Stimulated activated CD8-positive, alpha-beta memory T cell treated with anti-CD3 and anti-CD28 coated beads, Interleukin-12 subunit alpha, Interleukin-12 subunit beta, amount 100 ng/mL, for 24 hours (primary cell): ENCODE measurements at regions not wholly inside any gene's neighbourhood (a gene's known extent, or its start where the extent isn't known, plus 50 kb on each side); places are given as distances from the start of the nearest gene placed in this dataset.

Experiments used
- DNase-seq: peaks from one replicate; pipeline ENCODE4 v3.0.0-alpha.2; 2020; ENCODE audit errors: extremely low read depth

DNA sequence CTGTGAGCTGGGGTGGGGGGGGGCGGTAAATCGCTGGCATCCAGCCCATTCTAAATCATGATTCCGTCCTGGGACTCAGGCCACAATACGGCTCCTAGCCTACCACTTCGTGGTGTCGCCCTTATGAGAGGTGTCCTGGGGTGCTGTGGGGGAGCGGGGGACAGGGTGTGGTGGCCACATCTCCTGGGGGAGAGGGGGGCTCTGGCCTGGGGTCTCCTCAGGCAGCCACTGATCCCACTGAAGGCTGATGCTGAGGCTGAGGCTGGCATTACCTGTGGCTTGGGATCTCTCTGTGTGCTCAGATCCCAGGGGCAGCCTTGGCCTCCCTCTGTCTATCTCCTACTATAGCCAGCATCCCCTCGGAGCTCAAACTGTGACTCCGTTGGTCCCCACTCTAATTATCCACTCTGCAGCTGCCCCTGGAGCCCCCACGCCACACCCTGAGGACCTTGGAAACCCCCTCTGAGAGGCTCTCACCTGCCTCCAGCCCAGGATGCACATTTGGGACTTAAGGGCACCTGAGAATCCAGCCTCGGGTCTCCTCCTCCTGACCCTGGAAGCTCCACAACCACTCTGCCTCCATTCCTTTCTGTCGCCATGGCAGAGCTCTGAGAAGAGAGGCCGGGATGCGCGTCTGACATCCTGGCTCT, 249.3 kb upstream of the TCERG1L start:
- no peak for DNase-seq

DNA sequence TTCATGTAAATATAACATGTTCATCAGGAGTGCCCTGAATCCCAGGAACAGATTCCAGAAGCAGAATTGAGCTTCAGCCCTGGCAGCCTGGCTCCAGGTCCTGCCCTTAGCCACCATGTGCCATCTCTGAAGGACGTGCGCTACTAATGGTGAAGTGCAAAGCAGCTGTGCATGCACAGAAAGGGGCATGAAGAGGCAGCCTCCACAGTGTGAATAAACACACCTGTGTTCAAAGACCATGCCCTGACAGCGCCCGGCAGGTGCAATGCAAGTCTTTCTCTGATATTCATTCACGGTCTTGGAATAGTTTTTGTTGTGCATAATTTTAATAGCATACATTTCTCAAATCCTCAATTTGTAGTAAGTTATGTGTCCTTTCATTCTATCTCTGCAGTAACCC, 250.4 kb upstream of the TCERG1L start:
- DNase-seq, result no peak

DNA sequence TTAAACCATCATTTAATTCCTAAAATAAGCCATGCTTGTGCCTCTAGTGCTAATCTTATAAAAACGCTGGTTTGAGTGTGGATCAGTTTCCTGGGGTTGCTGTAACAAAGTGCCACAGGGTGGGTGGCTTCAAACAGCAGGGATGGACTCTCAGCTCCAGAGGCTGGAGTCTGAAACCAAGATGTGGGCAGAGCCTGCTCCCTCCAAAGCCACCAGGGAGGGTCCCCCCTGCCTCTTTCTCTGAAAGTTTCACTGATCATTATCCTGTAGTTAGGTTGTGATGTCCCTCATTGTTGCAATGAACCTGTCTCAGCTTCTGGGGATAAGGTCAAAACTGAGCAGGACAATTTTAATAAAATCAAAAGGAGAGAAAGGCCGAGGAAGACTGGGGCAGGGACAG, 251.9 kb upstream of the TCERG1L start:
- DNase-seq, result no peak

DNA sequence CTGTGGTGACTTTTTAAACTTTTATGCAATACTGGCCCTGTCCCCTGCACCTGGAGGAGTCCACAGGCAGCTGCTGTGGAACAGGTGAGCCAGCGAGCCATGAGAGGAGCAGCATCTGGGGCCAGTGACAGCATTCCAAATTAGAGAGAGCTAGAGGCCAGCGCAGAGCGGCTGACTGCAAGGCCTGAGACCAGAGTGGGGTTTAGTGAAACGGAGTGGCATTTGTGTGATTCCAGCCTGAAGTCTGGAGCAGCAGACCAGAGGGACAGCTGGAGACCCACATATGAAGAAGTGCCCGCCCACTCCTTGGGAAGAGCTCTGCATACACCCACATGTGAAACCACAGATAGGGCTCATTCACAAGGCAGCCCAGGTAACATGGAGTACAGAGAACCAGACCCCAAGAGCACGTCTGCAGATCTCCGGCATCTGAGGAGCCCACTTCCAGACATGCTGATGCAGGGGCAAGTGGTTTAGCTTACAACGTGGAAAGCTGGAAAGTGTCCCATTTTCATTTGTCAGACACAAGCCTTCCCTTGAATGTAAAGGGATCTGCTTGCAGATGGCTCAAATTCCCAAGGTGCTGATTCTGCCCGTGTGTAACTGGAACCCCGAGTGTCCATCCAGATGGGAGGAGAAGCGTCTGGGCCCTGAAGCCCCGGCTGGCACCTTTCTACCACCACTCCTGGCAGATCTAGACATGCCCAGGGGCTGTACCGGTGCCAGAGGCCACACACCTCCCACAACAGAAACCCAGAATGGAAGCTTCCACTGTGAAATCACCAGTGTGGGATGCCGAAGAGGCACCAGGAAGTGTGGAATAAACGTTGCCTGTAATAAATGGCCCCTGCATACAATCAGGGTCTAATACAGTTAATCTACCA, 256.0 kb upstream of the TCERG1L start:
- DNase-seq, result no peak

DNA sequence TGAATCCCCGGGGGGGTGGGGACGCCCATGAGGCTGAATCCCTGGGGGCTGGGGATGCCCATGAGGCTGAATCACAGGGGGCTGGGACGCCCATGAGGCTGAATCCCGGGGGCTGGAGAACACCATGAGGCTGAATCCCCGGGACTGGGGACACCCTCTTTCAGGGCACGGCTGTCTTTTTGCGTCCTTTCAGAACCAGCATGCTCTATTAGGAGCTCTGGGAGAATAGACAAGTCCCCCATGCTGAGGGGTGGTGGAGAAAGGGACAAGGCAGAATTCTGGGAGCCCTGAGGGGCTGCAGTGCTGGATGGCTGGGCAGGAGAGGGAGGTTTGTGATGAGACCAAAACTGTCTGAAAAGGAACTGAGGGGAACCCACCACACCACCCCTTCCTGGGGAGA, 257.3 kb upstream of the TCERG1L start:
- DNase-seq, result no peak

DNA sequence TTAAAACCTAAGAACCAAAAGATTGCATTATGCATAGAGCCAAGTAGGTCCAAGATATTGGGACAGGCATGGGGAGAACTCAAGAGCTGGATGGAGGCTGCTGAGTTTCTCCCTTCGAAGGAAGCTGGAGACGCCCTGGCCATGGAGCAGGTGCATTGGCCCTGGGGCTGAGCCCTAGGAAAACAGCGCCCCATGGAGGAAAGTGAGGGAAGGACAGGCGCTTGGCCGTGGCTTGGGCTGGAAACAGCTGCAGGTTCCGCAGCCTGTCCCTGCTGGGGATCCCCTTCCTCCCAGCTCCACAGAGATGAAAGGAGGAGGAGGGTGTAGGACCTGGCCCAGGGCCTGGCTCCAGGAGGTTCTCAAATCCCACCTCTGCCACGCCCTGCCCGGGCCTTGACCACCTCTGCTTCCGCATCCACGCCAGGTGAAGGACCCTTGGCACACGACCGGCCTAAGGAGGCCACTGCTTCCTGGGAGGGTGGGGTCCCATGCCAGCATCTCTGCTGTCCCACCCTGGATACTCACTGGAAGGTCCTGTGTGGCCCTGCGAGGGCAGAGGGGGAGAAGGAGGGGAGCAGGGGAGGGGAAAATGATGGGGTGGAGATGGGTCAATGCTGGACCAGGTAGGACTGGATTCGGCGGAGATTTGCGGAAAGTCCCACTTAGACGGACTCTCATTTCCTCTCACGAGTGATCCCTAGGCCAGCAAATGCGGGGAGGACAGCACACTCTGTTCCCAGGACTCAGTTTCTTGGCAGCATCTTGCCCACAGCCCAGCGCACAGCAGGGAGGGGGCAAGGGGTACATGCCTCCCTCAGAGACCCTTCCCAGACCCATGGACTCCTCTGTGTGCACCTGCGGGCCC, 258.6 kb upstream of the TCERG1L start:
- DNase-seq, result no peak

DNA sequence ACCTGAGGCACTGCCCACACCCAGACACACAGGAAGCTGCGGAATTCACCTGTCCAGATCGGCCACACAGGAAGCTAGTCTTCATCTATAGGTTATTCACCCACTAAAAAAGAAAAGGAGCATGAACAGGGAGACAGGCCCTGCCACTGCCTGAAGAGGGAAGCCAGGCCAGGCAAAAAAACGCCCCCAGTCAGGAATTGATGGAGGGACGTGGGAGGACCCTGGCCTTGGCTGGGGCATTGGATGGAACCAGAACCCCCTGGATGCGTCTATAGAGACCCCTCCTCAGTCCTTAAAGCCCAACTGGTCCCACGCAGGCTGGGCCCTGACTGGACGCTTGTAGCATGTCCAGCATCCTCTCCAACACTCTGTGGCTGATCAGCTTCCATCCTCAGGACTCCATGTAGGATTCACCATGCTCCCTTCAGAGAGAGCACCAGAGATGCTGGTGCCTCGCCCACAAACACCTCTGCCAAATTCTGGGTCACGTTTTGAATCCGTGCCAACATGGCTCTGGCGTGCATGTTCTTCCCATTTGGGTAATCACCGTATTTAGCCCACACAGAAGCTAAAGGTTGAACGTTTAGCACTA, 259.3 kb upstream of the TCERG1L start:
- no peak for DNase-seq

DNA sequence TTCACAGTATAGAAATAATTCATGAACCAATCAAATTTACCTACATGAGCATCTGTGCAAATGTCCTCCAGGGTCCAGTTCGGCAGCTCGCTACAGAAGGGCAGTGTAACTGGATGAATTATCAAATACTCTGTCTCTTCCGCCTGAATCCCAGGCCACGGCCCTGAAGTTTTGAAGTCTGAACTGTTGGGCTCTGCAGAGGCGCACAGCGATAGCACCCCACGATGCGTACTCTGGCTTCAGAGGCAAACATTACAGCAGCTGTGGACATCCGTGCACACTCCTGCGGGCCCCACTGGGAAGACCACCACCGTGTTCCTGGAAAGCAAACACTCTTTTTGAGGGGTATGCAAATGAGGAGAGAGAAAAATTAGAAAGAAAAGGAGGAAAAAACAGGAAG, 259.8 kb upstream of the TCERG1L start:
- no peak for DNase-seq

DNA sequence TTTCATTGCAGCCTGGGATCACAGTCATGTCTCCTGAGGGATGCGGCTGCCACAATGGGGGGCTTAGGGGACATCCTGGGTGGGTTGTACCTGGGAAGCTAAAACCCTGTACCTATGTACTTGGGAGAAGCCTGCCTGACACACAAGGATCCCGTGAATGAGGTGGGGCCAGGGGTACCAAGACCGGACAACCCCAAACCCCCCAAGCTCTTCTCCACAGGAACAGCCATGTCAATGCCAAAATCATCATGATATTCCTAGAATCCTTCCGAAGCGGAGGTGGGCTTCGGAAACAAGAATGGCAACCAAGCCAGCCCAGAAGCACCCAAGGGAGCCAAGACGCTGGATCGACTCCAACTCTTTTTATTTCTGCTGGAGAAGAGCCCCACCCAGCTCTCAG, 260.3 kb upstream of the TCERG1L start:
- DNase-seq, result no peak

DNA sequence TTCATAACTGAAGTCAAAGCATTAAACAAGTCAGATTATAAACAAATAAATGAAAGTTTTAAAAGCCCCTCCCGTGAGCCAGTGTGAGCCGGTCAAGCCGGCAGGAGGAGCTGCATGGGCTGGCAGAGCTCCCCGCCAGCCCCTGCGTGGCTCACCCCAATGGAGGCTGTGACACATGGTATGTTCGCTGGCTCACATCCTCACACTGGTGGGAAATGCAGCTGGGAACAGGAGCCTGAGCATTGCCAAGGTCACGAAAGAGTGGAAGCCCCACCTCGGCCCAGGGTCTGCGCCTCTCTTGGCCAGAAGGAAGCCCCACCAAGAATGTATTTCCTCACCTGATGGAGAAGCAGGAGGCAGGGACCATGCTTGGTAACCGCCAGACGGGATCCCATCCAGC, 261.7 kb upstream of the TCERG1L start:
- DNase-seq, result no peak

DNA sequence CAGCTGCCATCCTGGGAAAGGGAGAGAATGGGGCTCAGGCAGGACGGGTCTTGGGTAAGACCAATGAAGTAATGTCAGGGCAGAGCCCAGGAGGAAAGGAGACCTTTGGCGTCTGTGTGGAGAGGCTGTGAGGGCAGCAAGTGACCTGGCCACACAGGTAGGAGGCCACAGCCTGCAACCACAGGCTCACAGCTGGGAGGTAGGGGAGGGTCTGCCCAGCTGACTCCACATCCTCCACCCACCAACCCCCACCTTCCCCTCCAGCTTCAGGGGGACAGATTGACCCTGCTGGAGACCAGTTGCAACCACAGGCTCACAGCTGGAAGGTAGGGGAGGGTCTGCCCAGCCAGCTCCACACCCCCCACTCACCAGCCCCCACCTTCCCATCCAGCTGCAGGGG, 262.2 kb upstream of the TCERG1L start:
- DNase-seq, result no peak

DNA sequence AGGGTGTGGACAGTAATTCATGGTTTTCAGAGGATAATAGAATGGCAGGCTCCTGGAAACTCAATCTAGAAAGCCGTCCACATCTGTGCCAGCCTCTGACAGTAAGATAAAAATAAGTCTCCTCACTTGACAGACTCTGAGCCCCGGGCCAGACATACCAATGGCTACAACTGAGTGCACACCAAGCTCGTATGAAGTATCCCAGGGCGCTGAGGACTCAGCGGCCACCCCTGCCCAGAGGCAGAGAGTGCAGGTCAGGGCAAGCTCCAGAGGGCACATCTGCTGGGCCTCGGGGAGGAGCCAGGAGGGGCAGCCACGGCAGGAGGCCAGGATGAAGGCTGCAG, 262.8 kb upstream of the TCERG1L start:
- DNase-seq, result no peak

DNA sequence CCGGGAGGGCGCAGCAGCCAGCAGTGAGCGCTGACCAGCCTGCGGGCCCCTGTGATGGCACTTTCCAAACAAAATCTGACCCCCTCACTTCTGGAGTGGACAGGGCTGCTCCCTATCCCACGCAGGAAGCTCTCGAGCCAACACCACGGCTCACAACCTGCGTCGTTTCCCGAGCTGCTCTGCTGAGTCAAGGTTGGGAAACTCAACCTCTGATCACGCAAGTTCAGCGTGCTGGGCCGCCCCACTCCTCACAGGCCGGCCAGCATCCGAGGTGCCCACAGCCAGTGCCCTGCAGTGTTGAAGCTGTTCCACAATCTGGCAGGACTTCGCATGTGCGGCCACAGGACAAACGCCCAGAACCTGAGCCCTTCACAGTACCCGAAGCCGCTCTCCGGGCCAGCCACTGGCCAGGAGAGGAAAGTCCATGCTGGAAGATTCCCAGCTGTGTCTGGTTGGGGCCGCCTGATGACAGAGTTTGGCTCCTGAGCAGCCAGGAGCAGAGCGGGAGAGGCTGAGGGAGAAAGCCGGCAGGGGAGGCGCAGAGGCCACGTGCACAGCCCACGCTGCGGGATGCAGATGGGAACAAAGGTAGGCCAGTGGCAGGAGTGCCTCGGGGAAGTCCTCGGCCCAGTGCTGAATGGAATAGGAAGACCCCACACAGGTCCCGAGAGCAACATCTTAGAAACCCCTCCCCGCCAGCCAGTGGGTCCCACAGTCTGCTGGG, 263.3 kb upstream of the TCERG1L start:
- DNase-seq, result no peak

DNA sequence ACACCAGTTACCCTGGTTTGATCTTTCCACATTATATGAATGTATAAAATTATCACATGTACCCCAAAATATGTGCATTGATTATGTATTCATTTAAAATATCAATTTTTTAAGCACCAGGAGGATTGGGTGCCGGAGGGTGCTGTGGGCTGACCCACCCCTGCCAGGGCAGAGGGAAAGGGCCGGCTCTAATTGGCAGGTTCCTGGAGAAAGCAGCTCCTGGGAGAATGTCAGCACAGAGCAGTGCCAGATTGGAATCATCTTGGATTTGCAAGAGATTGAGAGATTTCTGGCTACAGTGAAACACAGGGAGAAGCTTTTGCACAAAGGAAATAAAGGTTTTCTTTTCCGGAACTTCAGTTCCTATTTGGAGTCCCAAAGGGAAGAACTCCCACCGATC, 264.4 kb upstream of the TCERG1L start:
- DNase-seq, result no peak

DNA sequence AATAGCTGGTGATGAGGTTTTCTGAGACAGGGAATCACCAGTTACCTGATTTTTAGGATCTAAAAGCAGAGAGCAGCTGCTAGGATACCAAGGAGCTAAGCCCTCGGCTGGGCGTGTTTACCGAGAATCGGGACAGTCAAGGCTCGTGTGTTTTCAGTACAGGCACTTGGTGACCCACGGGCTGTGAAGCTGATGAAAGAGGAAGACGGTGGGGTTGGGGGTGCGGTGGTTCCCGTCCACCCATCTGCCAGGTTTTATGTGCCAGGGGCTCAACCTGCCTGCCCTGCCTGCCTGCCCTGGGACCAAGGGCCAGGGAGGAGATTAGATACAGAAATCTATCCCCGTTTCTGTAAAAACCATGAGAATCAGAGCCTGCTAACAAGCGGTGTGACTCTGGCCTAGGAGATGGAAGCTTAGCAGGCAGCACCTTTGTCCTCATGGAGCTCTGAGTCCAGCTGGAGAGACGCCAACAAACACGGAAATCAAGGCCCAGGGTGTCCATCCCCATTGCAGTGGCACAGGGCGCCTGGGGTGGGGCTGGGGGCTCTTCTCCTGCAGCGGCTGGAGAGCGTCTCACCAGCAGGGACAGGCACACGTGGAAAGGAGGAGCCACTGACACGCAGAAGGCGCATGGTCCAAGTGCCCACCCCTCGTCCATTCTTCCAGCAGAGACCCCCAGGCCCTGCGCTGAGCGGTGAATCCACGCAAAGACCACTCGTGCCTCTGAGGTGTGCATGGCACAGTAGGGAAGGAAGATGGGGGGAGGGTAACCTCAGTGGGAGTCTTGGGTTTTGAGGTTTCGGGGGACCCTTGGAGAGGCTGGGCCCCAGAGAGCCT, 265.0 kb upstream of the TCERG1L start:
- no peak for DNase-seq

DNA sequence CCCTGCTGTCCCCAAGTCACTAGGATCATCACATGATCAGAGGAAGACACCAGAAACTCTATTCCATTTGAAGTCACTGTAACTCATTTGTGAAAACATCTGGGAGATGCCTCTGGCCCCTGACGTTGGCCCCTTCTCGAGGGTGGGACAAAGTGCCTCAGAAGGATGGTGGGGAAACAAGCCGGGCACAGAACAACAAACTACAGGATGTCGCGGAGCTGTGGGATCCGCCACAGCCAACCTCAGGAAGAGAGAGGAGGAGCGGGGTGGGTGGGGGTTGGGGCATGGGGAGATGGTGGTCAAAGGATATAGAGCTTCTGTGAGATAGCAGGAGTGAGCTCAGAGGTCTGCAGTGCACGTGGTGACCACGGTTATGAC, 265.6 kb upstream of the TCERG1L start:
- DNase-seq, result no peak

DNA sequence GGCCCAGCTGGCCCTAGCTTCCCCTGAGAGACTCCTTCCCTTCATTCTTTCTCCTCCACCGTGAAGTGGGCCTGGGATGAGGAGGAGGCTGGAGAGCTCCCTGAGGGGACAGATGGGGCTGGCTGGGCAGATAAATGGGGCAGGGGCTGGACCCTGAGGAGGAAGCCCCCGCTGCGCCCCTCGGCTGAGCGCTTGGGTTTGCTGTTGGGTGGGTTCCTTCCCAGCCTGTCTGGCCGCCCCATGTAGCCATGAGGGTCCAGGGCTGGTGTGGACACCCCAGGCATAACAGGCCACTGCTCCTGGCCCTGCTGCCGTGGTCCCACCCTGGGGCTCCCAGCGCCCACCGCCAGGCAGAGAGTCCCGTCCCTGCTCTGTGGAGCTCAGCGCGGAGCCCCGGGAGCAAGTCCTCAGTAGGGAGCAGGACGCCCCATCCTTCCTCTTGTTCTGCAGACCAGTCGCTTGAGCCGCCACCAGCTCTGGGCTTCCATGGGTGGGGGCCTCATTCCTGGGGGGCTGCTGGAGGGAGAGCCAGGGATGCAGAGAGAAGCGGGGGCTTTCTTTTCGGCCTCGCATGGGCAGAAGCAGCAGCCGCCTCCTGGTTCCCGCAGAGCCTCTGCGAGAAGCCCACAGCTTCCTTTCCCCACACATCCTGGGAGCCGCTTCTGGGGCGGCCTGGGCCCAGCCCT, 266.4 kb upstream of the TCERG1L start:
- no peak for DNase-seq

DNA sequence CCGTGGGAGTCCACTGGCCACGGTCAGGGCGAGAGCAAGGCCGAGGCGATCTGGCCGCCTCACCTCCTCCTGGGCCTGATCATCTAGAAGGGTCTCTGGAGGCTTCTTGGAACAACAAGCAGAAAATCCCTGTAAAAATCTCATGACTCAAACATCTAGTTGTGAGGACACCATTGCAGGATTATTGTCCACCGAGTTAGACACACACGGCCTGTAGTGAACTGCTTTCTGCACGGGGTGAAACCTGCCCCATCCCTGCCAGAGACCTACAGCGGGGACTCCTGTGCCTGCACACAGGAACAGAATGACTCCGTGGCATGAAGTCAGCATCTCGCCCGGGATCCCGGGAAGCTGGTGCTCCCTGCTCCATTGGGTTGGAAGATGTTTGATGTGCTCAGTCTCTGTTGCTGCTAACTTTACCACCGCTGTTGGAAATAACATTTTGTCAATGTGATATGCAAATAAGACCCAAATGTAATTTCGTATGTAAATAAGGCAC, 267.0 kb upstream of the TCERG1L start:
- DNase-seq, result no peak

DNA sequence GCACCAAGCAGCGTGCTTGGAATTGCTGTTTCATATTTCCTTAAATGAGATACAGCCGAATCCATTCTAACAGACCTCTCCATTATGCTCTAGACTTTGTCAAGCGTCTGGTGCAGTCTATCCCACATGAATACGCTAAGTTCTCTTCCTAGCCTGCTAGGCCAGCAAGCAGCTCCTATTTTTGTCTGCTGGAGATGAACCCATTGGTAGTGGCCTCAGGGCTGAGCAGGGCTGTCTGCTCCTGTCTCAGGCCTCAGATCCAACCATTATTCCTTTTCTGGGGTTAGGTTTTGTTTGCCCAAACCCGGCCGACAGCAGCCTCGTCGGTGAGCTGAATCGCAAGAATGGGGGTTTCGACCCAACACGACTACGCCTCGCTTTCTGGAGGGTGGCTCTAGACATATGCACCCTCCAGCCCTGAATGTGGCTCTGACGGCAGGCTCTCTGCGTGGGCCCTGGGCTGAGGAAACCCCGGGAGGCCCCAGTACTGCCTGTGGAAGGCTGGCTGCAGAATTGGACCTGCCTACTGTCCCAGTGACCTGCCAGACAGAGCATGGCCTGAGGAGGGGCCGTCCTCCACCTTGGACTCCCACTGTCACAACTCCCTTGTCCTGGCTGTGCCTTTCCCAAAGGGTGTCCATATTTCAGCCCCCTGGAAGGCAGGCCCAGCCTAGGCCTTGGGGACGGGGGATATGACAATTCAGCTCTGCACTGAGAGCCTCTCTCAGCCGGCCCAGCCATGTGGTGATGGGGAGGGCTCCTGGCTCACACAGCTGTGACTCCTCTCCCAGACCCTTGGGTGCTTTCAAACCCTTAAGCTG, 267.9 kb upstream of the TCERG1L start:
- no peak for DNase-seq
